ENCODE measurements at regions not wholly inside any gene's neighbourhood (a gene's known extent, or its start where the extent isn't known, plus 50 kb on each side); places are given as distances from the start of the nearest gene placed in this dataset.

DNA sequence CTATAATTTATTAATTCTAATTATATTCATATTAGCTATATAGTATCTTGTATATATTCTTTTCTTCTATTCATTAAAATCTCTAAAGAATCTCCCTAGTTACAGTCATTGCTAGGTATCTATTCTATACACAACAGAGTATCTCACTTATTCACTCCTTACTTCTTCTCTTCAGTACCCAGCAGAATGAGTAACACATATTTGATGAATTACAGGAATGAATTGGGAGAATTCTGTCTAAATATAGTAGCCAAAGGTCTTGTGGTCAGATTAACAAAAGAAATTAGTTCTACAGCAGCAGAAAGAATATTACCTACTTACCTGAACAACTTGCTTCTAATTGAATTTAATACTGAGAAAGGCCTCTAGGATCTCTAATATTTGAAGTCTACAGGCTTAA, 758.0 kb upstream of the ZEB2 start:
- TF ChIP-seq, protein P1, sequence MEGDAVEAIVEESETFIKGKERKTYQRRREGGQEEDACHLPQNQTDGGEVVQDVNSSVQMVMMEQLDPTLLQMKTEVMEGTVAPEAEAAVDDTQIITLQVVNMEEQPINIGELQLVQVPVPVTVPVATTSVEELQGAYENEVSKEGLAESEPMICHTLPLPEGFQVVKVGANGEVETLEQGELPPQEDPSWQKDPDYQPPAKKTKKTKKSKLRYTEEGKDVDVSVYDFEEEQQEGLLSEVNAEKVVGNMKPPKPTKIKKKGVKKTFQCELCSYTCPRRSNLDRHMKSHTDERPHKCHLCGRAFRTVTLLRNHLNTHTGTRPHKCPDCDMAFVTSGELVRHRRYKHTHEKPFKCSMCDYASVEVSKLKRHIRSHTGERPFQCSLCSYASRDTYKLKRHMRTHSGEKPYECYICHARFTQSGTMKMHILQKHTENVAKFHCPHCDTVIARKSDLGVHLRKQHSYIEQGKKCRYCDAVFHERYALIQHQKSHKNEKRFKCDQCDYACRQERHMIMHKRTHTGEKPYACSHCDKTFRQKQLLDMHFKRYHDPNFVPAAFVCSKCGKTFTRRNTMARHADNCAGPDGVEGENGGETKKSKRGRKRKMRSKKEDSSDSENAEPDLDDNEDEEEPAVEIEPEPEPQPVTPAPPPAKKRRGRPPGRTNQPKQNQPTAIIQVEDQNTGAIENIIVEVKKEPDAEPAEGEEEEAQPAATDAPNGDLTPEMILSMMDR (IDR thresholded peaks at IDR 0.05) = no peak
- TF ChIP-seq EZH2 (IDR thresholded peaks at IDR 0.05; ENCODE audit: borderline replicate concordance, insufficient read depth, low read depth, low read length, poor library complexity, severe bottlenecking) = no peak
